ENCODE measurements at regions not wholly inside any gene's neighbourhood (a gene's known extent, or its start where the extent isn't known, plus 50 kb on each side); places are given as distances from the start of the nearest gene placed in this dataset.

- WGBS, 2 donors = 72 to 80% methylated on average over 7 to 11 of the region's 11 CpGs
- no peak overlapping the region for H3K4me3 ChIP-seq
- no peak for DNase-seq
- peaks cover 0 to 49% (median 0%) of the 10 kb centered on the region in 4 donors for H3K27me3 ChIP-seq
- no peak overlapping the region for H3K27ac ChIP-seq
- no peaks in the 10 kb centered on the region for H3K9me3 ChIP-seq
- no peaks in the 10 kb centered on the region for H3K4me1 ChIP-seq
- intact Hi-C loops (cut with DNase I) = no loop called here
- TF ChIP-seq POLR2A (IDR thresholded peaks at IDR 0.05) = no peak
- TF ChIP-seq, protein P1, sequence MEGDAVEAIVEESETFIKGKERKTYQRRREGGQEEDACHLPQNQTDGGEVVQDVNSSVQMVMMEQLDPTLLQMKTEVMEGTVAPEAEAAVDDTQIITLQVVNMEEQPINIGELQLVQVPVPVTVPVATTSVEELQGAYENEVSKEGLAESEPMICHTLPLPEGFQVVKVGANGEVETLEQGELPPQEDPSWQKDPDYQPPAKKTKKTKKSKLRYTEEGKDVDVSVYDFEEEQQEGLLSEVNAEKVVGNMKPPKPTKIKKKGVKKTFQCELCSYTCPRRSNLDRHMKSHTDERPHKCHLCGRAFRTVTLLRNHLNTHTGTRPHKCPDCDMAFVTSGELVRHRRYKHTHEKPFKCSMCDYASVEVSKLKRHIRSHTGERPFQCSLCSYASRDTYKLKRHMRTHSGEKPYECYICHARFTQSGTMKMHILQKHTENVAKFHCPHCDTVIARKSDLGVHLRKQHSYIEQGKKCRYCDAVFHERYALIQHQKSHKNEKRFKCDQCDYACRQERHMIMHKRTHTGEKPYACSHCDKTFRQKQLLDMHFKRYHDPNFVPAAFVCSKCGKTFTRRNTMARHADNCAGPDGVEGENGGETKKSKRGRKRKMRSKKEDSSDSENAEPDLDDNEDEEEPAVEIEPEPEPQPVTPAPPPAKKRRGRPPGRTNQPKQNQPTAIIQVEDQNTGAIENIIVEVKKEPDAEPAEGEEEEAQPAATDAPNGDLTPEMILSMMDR (IDR thresholded peaks at IDR 0.05) = no peak
- H3K36me3 ChIP-seq = no peaks in the 10 kb centered on the region
Observed at GRCh38 chr22:49264696-49265095, 563.0 kb downstream of the BRD1 start.

DNA sequence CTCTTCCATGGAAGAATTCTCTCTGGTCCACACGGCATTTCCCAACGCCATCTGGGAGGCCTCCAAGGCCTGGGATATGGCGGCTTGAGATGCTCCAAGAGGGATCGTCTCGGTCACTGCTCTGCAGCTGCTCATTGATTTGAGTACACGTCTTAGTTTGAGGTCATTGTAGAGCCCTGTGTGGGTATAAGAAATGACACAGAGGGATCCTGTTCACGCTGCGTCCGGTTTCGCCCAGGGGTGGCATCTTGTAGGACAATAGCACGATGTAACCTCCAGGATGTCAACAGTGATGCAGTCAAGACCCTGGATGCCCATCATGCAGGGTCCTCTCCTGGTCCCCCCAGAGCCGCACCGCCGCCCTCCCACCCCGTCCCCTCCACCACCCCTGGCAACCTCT is 564.6 kb downstream of the BRD1 start:
- intact Hi-C loops (cut with DNase I) = no loop called here
- Histone ChIP-seq H3K27me3 (peaks cover 0 to 33% (median 0%) of the 10 kb centered on the region in 4 donors), H3K27ac (no peak overlapping the region), H3K4me3 (no peak overlapping the region), H3K36me3 (no peaks in the 10 kb centered on the region), H3K4me1 (no peaks in the 10 kb centered on the region), H3K9me3 (no peaks in the 10 kb centered on the region)
- no peak for DNase-seq
- no peak for TF ChIP-seq POLR2A (IDR thresholded peaks at IDR 0.05)
- TF ChIP-seq, protein P1 (IDR thresholded peaks at IDR 0.05) = no peak
- WGBS, 2 donors = 79 to 85% methylated on average over 9 to 15 of the region's 15 CpGs

DNA sequence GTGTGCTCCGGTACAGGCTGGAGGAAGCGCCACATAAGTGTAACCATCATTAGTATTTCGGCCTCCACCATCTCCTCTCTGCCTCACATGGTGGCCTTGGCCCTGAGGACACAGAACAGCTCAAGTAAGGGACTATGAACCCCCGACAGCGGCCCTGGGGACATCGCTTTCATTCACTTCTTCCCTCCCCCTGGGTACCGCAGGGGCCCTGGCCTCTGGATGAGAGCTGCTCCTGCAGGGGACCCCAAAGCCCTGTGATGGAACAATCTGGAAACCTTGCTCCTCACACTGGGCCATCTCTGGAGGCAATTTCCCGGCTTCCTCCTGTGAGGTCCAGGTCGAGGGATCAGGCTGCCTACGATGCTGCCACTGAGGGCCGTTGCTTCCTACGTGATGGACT is 565.5 kb downstream of the BRD1 start:
- Histone ChIP-seq H3K9me3 (no peaks in the 10 kb centered on the region), H3K36me3 (no peaks in the 10 kb centered on the region), H3K4me1 (no peaks in the 10 kb centered on the region), H3K4me3 (no peak overlapping the region), H3K27me3 (peaks cover 0 to 24% (median 0%) of the 10 kb centered on the region in 4 donors), H3K27ac (no peak overlapping the region)
- WGBS, 2 donors = 69 to 77% methylated on average over 3 to 11 of the region's 12 CpGs
- TF ChIP-seq POLR2A (IDR thresholded peaks at IDR 0.05) = no peak
- TF ChIP-seq, protein P1 (IDR thresholded peaks at IDR 0.05) = no peak
- intact Hi-C loops (cut with DNase I) = no loop called here
- no peak for DNase-seq

- Histone ChIP-seq H3K9me3 (no peaks in the 10 kb centered on the region), H3K4me1 (no peaks in the 10 kb centered on the region), H3K27me3 (peaks cover 0 to 19% (median 0%) of the 10 kb centered on the region in 4 donors), H3K4me3 (no peak overlapping the region), H3K36me3 (no peaks in the 10 kb centered on the region), H3K27ac (no peak overlapping the region)
- 29 to 65% methylated on average over 3 to 8 of the region's 17 CpGs for WGBS, 2 donors
- TF ChIP-seq, protein P1 (IDR thresholded peaks at IDR 0.05) = no peak
- no peak for TF ChIP-seq POLR2A (IDR thresholded peaks at IDR 0.05)
- intact Hi-C loops (cut with DNase I) = no loop called here
- DNase-seq = no peak
Observed at GRCh38 chr22:49261616-49262015, 566.1 kb downstream of the BRD1 start.

GRCh38 chr22:49260681-49261580 is 566.7 kb downstream of the BRD1 start:
- Histone ChIP-seq H3K9me3 (no peaks in the 10 kb centered on the region), H3K4me3 (no peak overlapping the region), H3K27ac (no peak overlapping the region), H3K27me3 (peaks cover 0 to 18% (median 0%) of the 10 kb centered on the region in 4 donors), H3K36me3 (no peaks in the 10 kb centered on the region), H3K4me1 (no peaks in the 10 kb centered on the region)
- TF ChIP-seq POLR2A (IDR thresholded peaks at IDR 0.05) = no peak
- TF ChIP-seq, protein P1 (IDR thresholded peaks at IDR 0.05) = no peak
- DNase-seq = no peak
- 59 to 75% methylated on average over 13 to 15 of the region's 17 CpGs for WGBS, 2 donors
- intact Hi-C loops (cut with DNase I) = no loop called here

All from esophagus squamous epithelium (tissue), 5 donors.